GM18907 (cell line): ENCODE measurements at regions not wholly inside any gene's neighbourhood (a gene's known extent, or its start where the extent isn't known, plus 50 kb on each side); places are given as distances from the start of the nearest gene placed in this dataset.

Source experiments
- ATAC-seq: cut with Tn5 transposase; IDR thresholded peaks from one replicate; pipeline ENCODE4 v1.9.1; 2021; ENCODE audit warnings: mild to moderate bottlenecking, moderate library complexity; ENCODE audit not compliant: unreplicated experiment

- no peak for ATAC-seq
These were observed 90.8 kb downstream of the DHCR7 start for GRCh38 chr11:71357414-71357813.

- ATAC-seq = no peak
These were observed 91.3 kb downstream of the DHCR7 start for GRCh38 chr11:71356904-71357303.

- no peak for ATAC-seq
These were observed 91.8 kb downstream of the DHCR7 start for GRCh38 chr11:71356280-71356876.

GRCh38 chr11:71355281-71355680 lies 92.9 kb downstream of the DHCR7 start:
- ATAC-seq = no peak

- no peak for ATAC-seq
These were observed 93.6 kb downstream of the DHCR7 start for GRCh38 chr11:71354394-71355105.

- no peak for ATAC-seq
These were observed 95.4 kb downstream of the DHCR7 start for GRCh38 chr11:71352748-71353147.

- ATAC-seq = no peak
These were observed 96.0 kb downstream of the DHCR7 start for GRCh38 chr11:71352226-71352625.

GRCh38 chr11:71349627-71350026 lies 97.2 kb upstream of the SHANK2 start:
- ATAC-seq = no peak

- ATAC-seq = no peak
These were observed 91.5 kb upstream of the SHANK2 start for GRCh38 chr11:71343828-71344400.

GRCh38 chr11:71342951-71343827 lies 90.8 kb upstream of the SHANK2 start:
- no peak for ATAC-seq

- ATAC-seq = no peak
These were observed 89.7 kb upstream of the SHANK2 start for GRCh38 chr11:71342116-71342515.

GRCh38 chr11:71341596-71341995 lies 89.2 kb upstream of the SHANK2 start:
- no peak for ATAC-seq

- ATAC-seq = no peak
These were observed 88.8 kb upstream of the SHANK2 start for GRCh38 chr11:71341173-71341572.

GRCh38 chr11:71340086-71340606 lies 87.8 kb upstream of the SHANK2 start:
- no peak for ATAC-seq

- no peak for ATAC-seq
These were observed 87.1 kb upstream of the SHANK2 start for GRCh38 chr11:71339396-71339881.

- no peak for ATAC-seq
These were observed 86.5 kb upstream of the SHANK2 start for GRCh38 chr11:71338801-71339395.

- ATAC-seq = no peak
These were observed 84.8 kb upstream of the SHANK2 start for GRCh38 chr11:71336996-71337754.

- ATAC-seq = no peak
These were observed 84.0 kb upstream of the SHANK2 start for GRCh38 chr11:71336176-71336995.

GRCh38 chr11:71335371-71335770 lies 83.0 kb upstream of the SHANK2 start:
- no peak for ATAC-seq
